Rectal smooth muscle tissue (tissue), 1 donor: ENCODE measurements at regions not wholly inside any gene's neighbourhood (a gene's known extent, or its start where the extent isn't known, plus 50 kb on each side); places are given as distances from the start of the nearest gene placed in this dataset.
"Not testable (repeated sequence)": the region's sequence is repeated elsewhere in the genome, so short reads cannot be mapped to it uniquely, and the experiment has no call there.

Source experiments
- H3K27ac ChIP-seq: one replicate; pipeline ENCODE4 v1.7.0; 2013; ENCODE audit warnings: low read depth, low read length, inconsistent platforms
- H3K27me3 ChIP-seq: one replicate; pipeline ENCODE4 v1.7.0; 2013; ENCODE audit warnings: low read length; ENCODE audit not compliant: control insufficient read depth, insufficient read depth
- H3K36me3 ChIP-seq: one replicate; pipeline ENCODE4 v1.7.0; 2013; ENCODE audit warnings: low read length; ENCODE audit not compliant: control insufficient read depth, insufficient read depth
- H3K4me1 ChIP-seq: one replicate; pipeline ENCODE4 v1.7.0; 2013; ENCODE audit warnings: low read length; ENCODE audit not compliant: control insufficient read depth, insufficient read depth
- H3K4me3 ChIP-seq: one replicate; pipeline ENCODE4 v1.7.0; 2013; ENCODE audit warnings: low read length
- H3K9ac ChIP-seq: one replicate; pipeline ENCODE4 v1.7.0; 2013; ENCODE audit warnings: low read length

DNA sequence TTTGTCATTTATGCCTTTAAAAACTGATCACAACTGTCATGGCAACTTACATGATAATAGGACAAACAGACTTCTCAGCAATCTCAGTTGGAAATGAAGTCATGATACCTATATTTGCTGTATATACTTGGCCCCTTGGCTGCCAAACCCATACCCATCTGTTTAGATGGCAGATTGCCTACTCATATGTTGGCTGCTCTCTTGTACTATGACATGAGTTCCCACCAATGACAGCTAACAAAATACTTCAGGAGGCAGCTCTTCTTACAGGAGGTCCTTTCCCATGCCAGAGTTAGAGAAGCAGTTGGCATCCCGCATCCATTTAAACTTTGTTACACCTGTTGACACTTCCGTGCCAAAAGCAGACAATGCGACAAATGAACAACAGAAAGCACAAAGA, 603.1 kb upstream of the ADGRL2 start:
- no peak overlapping the region for H3K4me3 ChIP-seq
- no peaks in the 10 kb centered on the region for H3K4me1 ChIP-seq
- no peaks in the 10 kb centered on the region for H3K36me3 ChIP-seq
- H3K27ac ChIP-seq, result no peak overlapping the region
- no peaks in the 10 kb centered on the region for H3K27me3 ChIP-seq
- no peak overlapping the region for H3K9ac ChIP-seq

- Histone ChIP-seq H3K4me3 (no peak overlapping the region), H3K4me1 (no peaks in the 10 kb centered on the region), H3K27me3 (no peaks in the 10 kb centered on the region), H3K27ac (no peak overlapping the region), H3K36me3 (no peaks in the 10 kb centered on the region), H3K9ac (no peak overlapping the region)
These were observed 607.8 kb upstream of the ADGRL2 start for GRCh38 chr1:81192647-81193642.

DNA sequence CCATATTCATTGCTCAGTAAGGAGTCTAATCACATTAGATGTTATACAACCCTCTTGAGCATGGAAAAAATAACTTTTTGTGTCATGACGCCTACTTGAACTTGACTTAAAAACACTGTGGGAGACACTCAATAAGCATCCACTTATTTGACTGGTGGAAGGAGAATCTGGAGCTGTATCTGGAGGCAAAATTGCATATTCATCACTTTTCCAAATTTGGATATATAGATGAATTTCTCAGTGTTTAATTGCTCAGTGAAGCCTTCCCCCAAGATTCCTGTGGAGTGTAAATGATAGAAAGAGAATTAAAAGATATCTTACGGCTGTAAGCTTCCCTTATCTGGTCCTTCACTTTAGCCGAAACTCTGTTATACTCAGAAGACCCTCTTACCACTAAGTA, 610.7 kb upstream of the ADGRL2 start:
- H3K9ac ChIP-seq, result no peak overlapping the region
- H3K27ac ChIP-seq, result no peak overlapping the region
- H3K36me3 ChIP-seq, result no peaks in the 10 kb centered on the region
- no peaks in the 10 kb centered on the region for H3K27me3 ChIP-seq
- H3K4me3 ChIP-seq, result no peak overlapping the region
- H3K4me1 ChIP-seq, result no peaks in the 10 kb centered on the region

DNA sequence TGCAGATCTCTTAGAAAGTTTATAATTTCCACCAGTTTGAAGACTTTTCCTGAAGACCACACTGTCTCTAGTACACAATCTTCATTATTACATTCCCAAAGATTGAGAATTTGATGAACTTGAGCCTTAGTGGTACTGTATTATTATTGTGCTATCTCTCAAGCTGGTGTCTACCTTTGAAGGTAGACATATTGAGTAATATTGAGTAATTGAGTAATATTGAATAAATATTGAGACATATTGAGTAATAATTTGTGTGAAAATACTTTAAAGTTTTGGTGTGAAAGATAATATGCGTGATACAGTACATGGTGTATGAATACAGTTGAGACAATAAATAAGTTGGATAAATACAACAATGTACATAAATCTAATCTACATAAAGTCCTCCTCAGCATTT, 613.1 kb upstream of the ADGRL2 start:
- no peak overlapping the region for H3K27ac ChIP-seq
- H3K9ac ChIP-seq, result no peak overlapping the region
- no peak overlapping the region for H3K4me3 ChIP-seq
- no peaks in the 10 kb centered on the region for H3K4me1 ChIP-seq
- H3K27me3 ChIP-seq, result no peaks in the 10 kb centered on the region
- no peaks in the 10 kb centered on the region for H3K36me3 ChIP-seq

DNA sequence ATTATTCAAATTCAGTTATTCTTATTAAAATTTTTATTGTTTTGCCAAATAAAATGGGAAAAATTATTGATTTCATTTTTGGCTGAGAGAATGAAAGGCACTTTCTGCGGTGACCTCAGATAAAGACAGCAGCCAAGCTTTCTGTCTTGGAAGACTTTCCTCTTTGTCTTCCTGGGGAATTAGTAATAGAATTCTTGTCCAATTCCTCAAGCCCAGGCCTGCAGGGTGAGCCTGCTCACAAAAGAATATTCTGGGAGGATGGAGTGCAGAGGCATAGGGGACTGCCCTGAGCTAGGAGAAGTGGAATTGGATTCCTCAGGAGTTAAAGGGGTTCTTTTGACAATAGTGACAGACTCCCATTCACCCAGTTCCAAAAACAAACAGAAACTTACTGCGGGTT, 614.5 kb upstream of the ADGRL2 start:
- H3K4me1 ChIP-seq, result no peaks in the 10 kb centered on the region
- no peak overlapping the region for H3K27ac ChIP-seq
- H3K9ac ChIP-seq, result no peak overlapping the region
- no peaks in the 10 kb centered on the region for H3K27me3 ChIP-seq
- H3K4me3 ChIP-seq, result no peak overlapping the region
- no peaks in the 10 kb centered on the region for H3K36me3 ChIP-seq

DNA sequence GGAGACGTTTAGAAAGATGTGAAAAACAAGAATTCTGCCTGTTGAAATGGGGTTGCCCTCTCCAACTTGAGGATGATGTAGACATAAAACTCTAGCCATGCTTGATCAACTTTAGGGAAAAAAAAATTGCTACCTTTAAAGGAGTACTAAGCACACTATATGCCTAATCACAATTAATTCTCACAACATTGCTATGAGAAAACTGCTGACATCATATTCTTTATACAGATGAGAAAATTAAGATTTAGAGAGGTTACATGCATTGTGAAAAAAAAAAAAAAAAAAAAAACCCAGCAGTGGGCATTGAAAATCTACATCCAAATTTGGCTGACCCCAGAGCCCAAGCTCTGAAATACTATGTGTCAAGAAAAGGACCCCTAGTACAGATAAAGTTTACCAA, 617.2 kb upstream of the ADGRL2 start:
- no peak overlapping the region for H3K27ac ChIP-seq
- no peaks in the 10 kb centered on the region for H3K27me3 ChIP-seq
- no peaks in the 10 kb centered on the region for H3K36me3 ChIP-seq
- no peaks in the 10 kb centered on the region for H3K4me1 ChIP-seq
- no peak overlapping the region for H3K9ac ChIP-seq
- H3K4me3 ChIP-seq, result no peak overlapping the region

DNA sequence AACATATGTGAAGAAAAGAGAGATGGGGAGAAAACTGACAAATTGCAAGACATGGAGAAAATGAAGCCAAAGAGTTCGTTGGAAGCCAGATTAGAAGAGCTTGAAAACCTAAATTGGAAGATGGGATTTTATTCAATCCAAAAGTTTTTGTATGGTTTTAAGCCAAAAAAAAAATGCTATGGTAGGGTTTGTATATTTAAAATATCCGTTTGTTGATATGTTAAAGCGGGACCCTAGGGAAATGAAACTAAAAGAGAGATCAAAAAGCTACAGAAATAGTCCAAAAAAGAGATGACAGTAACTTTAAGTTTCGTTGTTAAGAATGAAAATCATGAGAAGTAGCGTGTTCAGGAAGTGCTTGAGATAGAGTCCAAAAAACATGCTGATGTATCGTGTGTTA, 617.7 kb upstream of the ADGRL2 start:
- H3K4me3 ChIP-seq, result no peak overlapping the region

GRCh38 chr1:81179242-81179641, 621.5 kb upstream of the ADGRL2 start:
- Histone ChIP-seq H3K27me3 (no peaks in the 10 kb centered on the region), H3K4me1 (no peaks in the 10 kb centered on the region), H3K9ac (no peak overlapping the region), H3K27ac (no peak overlapping the region), H3K36me3 (no peaks in the 10 kb centered on the region), H3K4me3 (no peak overlapping the region)

More for the DNA sequence above, 617.7 kb upstream of the ADGRL2 start:
- no peak overlapping the region for H3K9ac ChIP-seq
- no peaks in the 10 kb centered on the region for H3K27me3 ChIP-seq
- no peak overlapping the region for H3K27ac ChIP-seq
- no peaks in the 10 kb centered on the region for H3K36me3 ChIP-seq
- H3K4me1 ChIP-seq, result no peaks in the 10 kb centered on the region

DNA sequence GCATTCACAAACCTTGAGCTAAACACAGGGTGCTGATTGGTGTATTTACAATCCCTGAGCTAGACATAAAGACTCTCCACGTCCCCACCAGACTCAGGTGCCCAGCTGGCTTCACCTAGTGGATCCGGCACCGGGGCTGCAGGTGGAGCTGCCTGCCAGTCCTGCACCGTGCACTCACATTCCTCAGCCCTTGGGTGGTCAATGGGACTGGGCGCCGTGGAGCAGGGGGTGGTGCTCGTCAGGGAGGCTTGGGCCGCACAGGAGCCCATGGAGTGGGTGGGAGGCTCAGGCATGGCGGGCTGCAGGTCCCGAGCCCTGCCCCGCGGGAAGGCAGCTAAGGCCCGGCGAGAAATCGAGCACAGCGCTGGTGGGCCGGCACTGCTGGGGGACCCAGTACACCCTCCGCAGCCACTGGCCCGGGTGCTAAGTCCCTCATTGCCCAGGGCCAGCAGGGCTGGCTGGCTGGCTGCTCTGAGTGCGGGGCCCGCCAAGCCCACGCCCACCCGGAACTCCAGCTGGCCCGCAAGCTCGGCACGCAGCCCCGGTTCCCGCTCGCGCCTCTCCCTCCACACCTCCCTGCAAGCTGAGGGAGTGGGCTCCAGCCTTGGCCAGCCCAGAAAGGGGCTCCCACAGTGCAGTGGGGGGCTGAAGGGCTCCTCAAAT, 622.2 kb upstream of the ADGRL2 start:
- H3K4me1 ChIP-seq, H3K27ac ChIP-seq, H3K27me3 ChIP-seq, H3K36me3 ChIP-seq, H3K4me3 ChIP-seq, H3K9ac ChIP-seq: not testable (repeated sequence)

DNA sequence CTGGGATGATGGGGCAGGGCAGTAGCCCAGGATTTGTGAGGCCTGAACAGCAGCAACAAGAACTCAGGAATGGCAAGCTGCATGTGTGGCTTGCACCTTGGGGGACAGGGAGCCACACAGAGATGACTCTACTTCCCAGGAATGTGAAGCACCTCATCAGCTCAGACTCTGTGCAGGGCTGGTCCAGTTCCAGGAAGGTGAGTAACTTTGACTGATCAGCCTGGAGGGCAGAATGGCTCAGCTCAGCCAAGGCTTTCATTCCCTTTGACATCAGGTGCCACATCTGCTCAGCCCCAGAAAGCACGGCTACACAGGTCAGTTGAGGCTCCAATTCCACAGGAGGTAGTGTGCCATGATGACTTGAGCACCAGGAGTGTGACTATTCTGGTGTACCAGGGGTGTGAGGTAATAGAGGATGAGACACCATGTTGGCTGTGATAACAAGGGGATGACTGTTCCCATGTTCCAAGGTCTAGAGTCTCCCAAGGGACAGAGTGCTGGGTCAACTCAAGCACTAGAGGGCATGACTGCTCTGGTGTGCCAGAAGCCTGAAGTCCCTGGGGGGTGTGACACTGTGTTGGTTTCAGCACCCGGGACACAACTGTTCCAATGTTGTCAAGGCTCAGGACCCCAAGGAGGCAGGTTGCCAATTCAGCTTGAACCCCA, 625.8 kb upstream of the ADGRL2 start:
- Histone ChIP-seq H3K36me3 (no peaks in the 10 kb centered on the region), H3K27me3 (no peaks in the 10 kb centered on the region), H3K4me1 (no peaks in the 10 kb centered on the region), H3K9ac (no peak overlapping the region), H3K4me3 (no peak overlapping the region), H3K27ac (no peak overlapping the region)

DNA sequence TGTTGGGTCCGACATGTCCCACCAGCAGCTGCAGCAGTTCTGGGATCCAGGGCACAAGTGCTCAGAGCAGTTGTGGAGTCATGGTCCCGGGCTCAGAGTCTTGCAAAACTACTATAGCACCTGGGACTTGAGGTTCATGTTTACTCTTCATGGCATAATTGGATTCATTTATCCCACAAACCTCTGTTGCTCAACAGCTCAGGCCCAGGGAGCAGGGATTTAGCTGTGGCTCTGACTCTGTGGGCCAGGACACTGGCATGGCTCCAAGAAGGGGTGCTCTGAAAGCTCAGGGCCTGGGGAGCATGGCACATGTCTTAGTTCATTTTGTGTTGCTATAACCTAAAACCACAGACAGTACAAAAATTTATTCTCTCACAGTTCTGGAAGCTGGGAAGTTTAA, 626.7 kb upstream of the ADGRL2 start:
- H3K36me3 ChIP-seq, result no peaks in the 10 kb centered on the region
- no peak overlapping the region for H3K4me3 ChIP-seq
- no peak overlapping the region for H3K9ac ChIP-seq

GRCh38 chr1:81172483-81172882, 628.3 kb upstream of the ADGRL2 start:
- H3K27me3 ChIP-seq, result no peaks in the 10 kb centered on the region
- H3K36me3 ChIP-seq, result no peaks in the 10 kb centered on the region
- H3K4me3 ChIP-seq, result no peak overlapping the region
- no peaks in the 10 kb centered on the region for H3K4me1 ChIP-seq
- H3K27ac ChIP-seq, result no peak overlapping the region
- no peak overlapping the region for H3K9ac ChIP-seq

More for the DNA sequence above, 626.7 kb upstream of the ADGRL2 start:
- Histone ChIP-seq H3K27ac (no peak overlapping the region), H3K27me3 (no peaks in the 10 kb centered on the region), H3K4me1 (no peaks in the 10 kb centered on the region)
